Duodenal mucosa (tissue), 2 donors: ENCODE measurements at regions not wholly inside any gene's neighbourhood (a gene's known extent, or its start where the extent isn't known, plus 50 kb on each side); places are given as distances from the start of the nearest gene placed in this dataset.

Source experiments
- H3K27ac ChIP-seq: one replicate; pipeline ENCODE4 v1.7.0; 2013; ENCODE audit warnings: low read depth, low read length
- H3K27me3 ChIP-seq, 2 donors: one replicate each; pipeline ENCODE4 v1.7.0; 2013; ENCODE audit warnings: low read length in 2 of 2, control low read depth in 1 of 2; ENCODE audit not compliant: insufficient read depth in 2 of 2, control insufficient read depth in 1 of 2
- H3K36me3 ChIP-seq, 2 donors: one replicate each; pipeline ENCODE4 v1.7.0; 2013; ENCODE audit warnings: low read length in 2 of 2, control low read depth in 1 of 2; ENCODE audit not compliant: insufficient read depth in 2 of 2, control insufficient read depth in 1 of 2
- H3K4me1 ChIP-seq, 2 donors: one replicate each; pipeline ENCODE4 v1.7.0; 2013; ENCODE audit warnings: low read length in 2 of 2, control low read depth in 1 of 2; ENCODE audit not compliant: insufficient read depth in 2 of 2, control insufficient read depth in 1 of 2
- H3K4me3 ChIP-seq, 2 donors: one replicate each; pipeline ENCODE4 v1.7.0; 2013; ENCODE audit warnings: low read length in 2 of 2, low read depth in 1 of 2
- H3K9ac ChIP-seq, 2 donors: one replicate each; pipeline ENCODE4 v1.7.0; 2013; ENCODE audit warnings: low read length in 2 of 2, low read depth in 1 of 2
- H3K9me3 ChIP-seq, 2 donors: one replicate each; pipeline ENCODE4 v1.7.0; 2013; ENCODE audit warnings: low read length in 2 of 2, control low read depth in 1 of 2; ENCODE audit not compliant: control insufficient read depth in 1 of 2

- Histone ChIP-seq H3K27ac (no peak overlapping the region), H3K36me3 (no peaks in the 10 kb centered on the region), H3K27me3 (no peaks in the 10 kb centered on the region), H3K4me3 (no peak overlapping the region), H3K9me3 (no peaks in the 10 kb centered on the region), H3K4me1 (no peaks in the 10 kb centered on the region), H3K9ac (no peak overlapping the region)
Measured at GRCh38 chr16:51433599-51433998, 282.5 kb upstream of the SALL1 start.

- Histone ChIP-seq H3K27ac (no peak overlapping the region), H3K4me3 (no peak overlapping the region), H3K36me3 (no peaks in the 10 kb centered on the region), H3K4me1 (no peaks in the 10 kb centered on the region), H3K9me3 (no peaks in the 10 kb centered on the region), H3K27me3 (no peaks in the 10 kb centered on the region), H3K9ac (no peak overlapping the region)
Measured at GRCh38 chr16:51431517-51432241, 280.6 kb upstream of the SALL1 start.

- no peaks in the 10 kb centered on the region for H3K9me3 ChIP-seq
- H3K4me3 ChIP-seq: no peak overlapping the region
- no peaks in the 10 kb centered on the region for H3K27me3 ChIP-seq
- H3K4me1 ChIP-seq: no peaks in the 10 kb centered on the region
- H3K36me3 ChIP-seq: no peaks in the 10 kb centered on the region
- H3K27ac ChIP-seq: no peak overlapping the region
- no peak overlapping the region for H3K9ac ChIP-seq
Measured at GRCh38 chr16:51430716-51431369, 279.8 kb upstream of the SALL1 start.

GRCh38 chr16:51429041-51429440 lies 278.0 kb upstream of the SALL1 start:
- Histone ChIP-seq H3K27ac (no peak overlapping the region), H3K9ac (no peak overlapping the region), H3K4me3 (no peak overlapping the region), H3K36me3 (no peaks in the 10 kb centered on the region), H3K9me3 (no peaks in the 10 kb centered on the region), H3K27me3 (no peaks in the 10 kb centered on the region), H3K4me1 (no peaks in the 10 kb centered on the region)

- H3K27me3 ChIP-seq: no peaks in the 10 kb centered on the region
- no peak overlapping the region for H3K4me3 ChIP-seq
- no peak overlapping the region for H3K9ac ChIP-seq
- H3K4me1 ChIP-seq: no peaks in the 10 kb centered on the region
- H3K36me3 ChIP-seq: no peaks in the 10 kb centered on the region
- no peak overlapping the region for H3K27ac ChIP-seq
- no peaks in the 10 kb centered on the region for H3K9me3 ChIP-seq
Measured at GRCh38 chr16:51427085-51427484, 276.0 kb upstream of the SALL1 start.

GRCh38 chr16:51426276-51426675 lies 275.2 kb upstream of the SALL1 start:
- Histone ChIP-seq H3K27me3 (no peaks in the 10 kb centered on the region), H3K36me3 (no peaks in the 10 kb centered on the region), H3K9me3 (no peaks in the 10 kb centered on the region), H3K9ac (no peak overlapping the region), H3K27ac (no peak overlapping the region), H3K4me3 (no peak overlapping the region), H3K4me1 (no peaks in the 10 kb centered on the region)

- no peak overlapping the region for H3K4me3 ChIP-seq
- H3K27me3 ChIP-seq: no peaks in the 10 kb centered on the region
- no peak overlapping the region for H3K27ac ChIP-seq
- no peaks in the 10 kb centered on the region for H3K4me1 ChIP-seq
- no peaks in the 10 kb centered on the region for H3K36me3 ChIP-seq
- no peaks in the 10 kb centered on the region for H3K9me3 ChIP-seq
- no peak overlapping the region for H3K9ac ChIP-seq
Measured at GRCh38 chr16:51420247-51420646, 269.2 kb upstream of the SALL1 start.

GRCh38 chr16:51419768-51420167 lies 268.7 kb upstream of the SALL1 start:
- Histone ChIP-seq H3K36me3 (no peaks in the 10 kb centered on the region), H3K9me3 (no peaks in the 10 kb centered on the region), H3K9ac (no peak overlapping the region), H3K27me3 (no peaks in the 10 kb centered on the region), H3K27ac (no peak overlapping the region), H3K4me3 (no peak overlapping the region), H3K4me1 (no peaks in the 10 kb centered on the region)

GRCh38 chr16:51418258-51418657 lies 267.2 kb upstream of the SALL1 start:
- Histone ChIP-seq H3K27me3 (no peaks in the 10 kb centered on the region), H3K9ac (no peak overlapping the region), H3K36me3 (no peaks in the 10 kb centered on the region), H3K4me3 (no peak overlapping the region), H3K27ac (no peak overlapping the region), H3K4me1 (no peaks in the 10 kb centered on the region), H3K9me3 (no peaks in the 10 kb centered on the region)

- H3K36me3 ChIP-seq: no peaks in the 10 kb centered on the region
- H3K27me3 ChIP-seq: no peaks in the 10 kb centered on the region
- H3K9ac ChIP-seq: no peak overlapping the region
- no peak overlapping the region for H3K27ac ChIP-seq
- H3K4me1 ChIP-seq: no peaks in the 10 kb centered on the region
- H3K4me3 ChIP-seq: no peak overlapping the region
- no peaks in the 10 kb centered on the region for H3K9me3 ChIP-seq
Measured at GRCh38 chr16:51416926-51417325, 265.9 kb upstream of the SALL1 start.
